ENCODE measurements at regions not wholly inside any gene's neighbourhood (a gene's known extent, or its start where the extent isn't known, plus 50 kb on each side); places are given as distances from the start of the nearest gene placed in this dataset.
"Not testable (repeated sequence)": the region's sequence is repeated elsewhere in the genome, so short reads cannot be mapped to it uniquely, and the experiment has no call there.

DNA sequence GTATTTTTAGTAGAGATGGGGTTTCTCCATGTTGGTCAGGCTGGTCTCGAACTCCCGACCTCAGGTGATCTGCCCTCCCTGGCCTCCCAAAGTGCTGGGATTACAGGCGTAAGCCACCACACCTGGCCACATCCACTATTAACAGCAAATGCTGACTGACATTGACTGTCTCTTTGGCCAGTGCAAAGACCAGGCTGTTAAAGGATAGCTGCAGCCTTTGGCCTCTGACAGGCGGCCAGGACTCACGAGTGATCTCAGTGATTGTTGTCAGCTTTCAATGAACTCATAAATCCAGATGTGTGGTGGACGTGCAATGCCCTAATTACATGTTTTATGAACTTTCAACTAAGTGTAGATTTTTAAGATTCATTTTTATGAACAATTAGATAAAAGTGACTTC lies 174.4 kb upstream of the EXOC2 start:
- H3K4me2 ChIP-seq (ENCODE audit: low read length): no peak overlapping the region
- no peaks in the 10 kb centered on the region for H3K36me3 ChIP-seq (replicated peaks; ENCODE audit: low read depth, low read length)

DNA sequence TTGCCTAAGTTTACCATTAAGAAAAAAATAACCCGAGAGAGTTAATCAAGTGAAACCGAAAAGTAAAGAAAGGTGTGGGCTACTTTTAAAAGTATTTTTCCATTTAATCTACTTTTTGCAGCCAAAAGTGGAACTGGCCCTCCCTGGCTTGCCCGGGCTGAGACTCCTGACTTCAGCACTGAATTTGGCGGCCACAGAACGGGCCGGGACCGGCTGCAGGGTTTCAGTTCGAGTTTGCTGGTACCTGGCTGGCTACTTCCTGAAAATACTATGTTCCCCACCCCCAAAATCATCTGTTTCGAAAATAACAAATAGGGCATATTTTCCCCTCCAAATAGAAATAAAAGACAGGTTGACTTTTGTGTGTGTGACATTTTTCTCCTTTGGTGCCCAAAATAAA lies 173.4 kb upstream of the EXOC2 start:
- Histone ChIP-seq H3K9ac (ENCODE audit: low read length) (no peak overlapping the region), H4K20me1 (ENCODE audit: insufficient read depth, low read length) (no peaks in the 10 kb centered on the region), H3K4me3 (ENCODE audit: low read length) (0 out of 2 replicates have a peak overlapping the region, but pooled peaks have one; percentile 16), H2AFZ (ENCODE audit: low read depth, low read length) (no peak overlapping the region), H3K27ac (ENCODE audit: low read length) (no peak overlapping the region), H3K36me3 (replicated peaks; ENCODE audit: low read depth, low read length) (no peaks in the 10 kb centered on the region), H3K27me3 (ENCODE audit: low read depth, low read length) (no peaks in the 10 kb centered on the region), H3K4me2 (ENCODE audit: low read length) (peak overlapping the region; percentile 22), H3K9me3 (ENCODE audit: insufficient read depth, low read length) (no peaks in the 10 kb centered on the region), H3K4me1 (ENCODE audit: low read length) (peaks cover 8% of the 10 kb centered on the region; the same call in 1 of the 2 replicates), H3K79me2 (ENCODE audit: low read length) (no peaks in the 10 kb centered on the region)
- TF ChIP-seq, protein P1, sequence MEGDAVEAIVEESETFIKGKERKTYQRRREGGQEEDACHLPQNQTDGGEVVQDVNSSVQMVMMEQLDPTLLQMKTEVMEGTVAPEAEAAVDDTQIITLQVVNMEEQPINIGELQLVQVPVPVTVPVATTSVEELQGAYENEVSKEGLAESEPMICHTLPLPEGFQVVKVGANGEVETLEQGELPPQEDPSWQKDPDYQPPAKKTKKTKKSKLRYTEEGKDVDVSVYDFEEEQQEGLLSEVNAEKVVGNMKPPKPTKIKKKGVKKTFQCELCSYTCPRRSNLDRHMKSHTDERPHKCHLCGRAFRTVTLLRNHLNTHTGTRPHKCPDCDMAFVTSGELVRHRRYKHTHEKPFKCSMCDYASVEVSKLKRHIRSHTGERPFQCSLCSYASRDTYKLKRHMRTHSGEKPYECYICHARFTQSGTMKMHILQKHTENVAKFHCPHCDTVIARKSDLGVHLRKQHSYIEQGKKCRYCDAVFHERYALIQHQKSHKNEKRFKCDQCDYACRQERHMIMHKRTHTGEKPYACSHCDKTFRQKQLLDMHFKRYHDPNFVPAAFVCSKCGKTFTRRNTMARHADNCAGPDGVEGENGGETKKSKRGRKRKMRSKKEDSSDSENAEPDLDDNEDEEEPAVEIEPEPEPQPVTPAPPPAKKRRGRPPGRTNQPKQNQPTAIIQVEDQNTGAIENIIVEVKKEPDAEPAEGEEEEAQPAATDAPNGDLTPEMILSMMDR (IDR thresholded peaks at IDR 0.05; ENCODE audit: low read depth, low read length): no peak
- TF ChIP-seq EZH2phosphoT487 (IDR thresholded peaks at IDR 0.05; ENCODE audit: low read depth): no peak

More for the DNA sequence above, 174.4 kb upstream of the EXOC2 start:
- Histone ChIP-seq H3K27ac (ENCODE audit: low read length) (no peak overlapping the region), H3K27me3 (ENCODE audit: low read depth, low read length) (no peaks in the 10 kb centered on the region), H4K20me1 (ENCODE audit: insufficient read depth, low read length) (no peaks in the 10 kb centered on the region), H3K9ac (ENCODE audit: low read length) (no peak overlapping the region), H2AFZ (ENCODE audit: low read depth, low read length) (no peak overlapping the region), H3K4me3 (ENCODE audit: low read length) (no peak overlapping the region), H3K9me3 (ENCODE audit: insufficient read depth, low read length) (no peaks in the 10 kb centered on the region), H3K79me2 (ENCODE audit: low read length) (no peaks in the 10 kb centered on the region), H3K4me1 (ENCODE audit: low read length) (peaks cover 8% of the 10 kb centered on the region; the same call in 1 of the 2 replicates)
- TF ChIP-seq, protein P1 (IDR thresholded peaks at IDR 0.05; ENCODE audit: low read depth, low read length): no peak
- no peak for TF ChIP-seq EZH2phosphoT487 (IDR thresholded peaks at IDR 0.05; ENCODE audit: low read depth)

DNA sequence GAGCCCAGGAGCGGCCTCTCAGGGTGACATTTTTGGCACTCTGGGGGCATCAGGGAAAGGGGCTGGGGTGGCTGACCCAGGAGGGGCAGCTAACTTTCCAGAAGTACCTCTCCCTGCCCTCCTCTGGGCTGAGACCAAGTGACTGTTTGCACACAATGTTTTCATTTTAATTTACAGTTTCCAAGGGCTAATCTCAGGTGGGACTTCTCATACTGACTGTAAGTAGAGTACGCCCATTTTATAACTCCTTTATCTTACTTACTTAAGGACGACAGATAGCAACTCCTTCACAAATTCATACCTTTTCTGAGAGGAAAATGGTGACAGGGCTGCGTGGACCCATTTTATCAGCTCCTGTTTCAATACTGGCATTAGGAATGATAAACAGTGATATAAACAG lies 172.9 kb upstream of the EXOC2 start:
- no peaks in the 10 kb centered on the region for H4K20me1 ChIP-seq (ENCODE audit: insufficient read depth, low read length)
- no peaks in the 10 kb centered on the region for H3K79me2 ChIP-seq (ENCODE audit: low read length)
- no peak overlapping the region for H3K9ac ChIP-seq (ENCODE audit: low read length)
- no peak for TF ChIP-seq EZH2phosphoT487 (IDR thresholded peaks at IDR 0.05; ENCODE audit: low read depth)
- TF ChIP-seq, protein P1 (IDR thresholded peaks at IDR 0.05; ENCODE audit: low read depth, low read length): no peak
- H3K4me2 ChIP-seq (ENCODE audit: low read length): no peak overlapping the region
- peaks cover 8% of the 10 kb centered on the region; the same call in 1 of the 2 replicates for H3K4me1 ChIP-seq (ENCODE audit: low read length)
- H3K4me3 ChIP-seq (ENCODE audit: low read length): no peak overlapping the region
- H3K27me3 ChIP-seq (ENCODE audit: low read depth, low read length): no peaks in the 10 kb centered on the region
- H3K27ac ChIP-seq (ENCODE audit: low read length): no peak overlapping the region
- no peak overlapping the region for H2AFZ ChIP-seq (ENCODE audit: low read depth, low read length)
- H3K9me3 ChIP-seq (ENCODE audit: insufficient read depth, low read length): no peaks in the 10 kb centered on the region
- H3K36me3 ChIP-seq (replicated peaks; ENCODE audit: low read depth, low read length): no peaks in the 10 kb centered on the region

DNA sequence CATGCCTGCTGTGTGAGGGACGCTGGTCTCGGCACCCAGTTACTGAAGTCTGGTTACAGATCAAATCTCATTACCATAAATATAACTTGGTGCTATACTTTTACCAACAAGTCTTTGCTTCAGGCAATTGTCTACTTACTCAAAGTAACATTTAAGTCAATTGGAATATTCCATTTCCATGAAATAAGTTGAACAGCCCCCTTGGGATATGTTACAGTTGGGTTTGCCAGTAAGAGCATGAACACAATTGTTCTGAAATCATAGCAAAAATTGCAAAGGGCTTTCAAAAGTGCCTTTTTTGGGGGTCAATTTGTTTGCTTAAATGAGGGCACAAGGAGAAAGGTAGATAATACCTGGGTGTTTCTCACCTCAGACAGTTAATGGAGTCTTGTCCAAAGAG lies 170.9 kb upstream of the EXOC2 start:
- Histone ChIP-seq H3K4me2 (ENCODE audit: low read length) (no peak overlapping the region), H3K9ac (ENCODE audit: low read length) (no peak overlapping the region), H3K27ac (ENCODE audit: low read length) (no peak overlapping the region), H3K27me3 (ENCODE audit: low read depth, low read length) (no peaks in the 10 kb centered on the region; the same call in 1 of the 2 replicates), H2AFZ (ENCODE audit: low read depth, low read length) (no peak overlapping the region), H3K9me3 (ENCODE audit: insufficient read depth, low read length) (no peaks in the 10 kb centered on the region), H3K4me1 (ENCODE audit: low read length) (peaks cover 8% of the 10 kb centered on the region; the same call in 1 of the 2 replicates), H3K36me3 (replicated peaks; ENCODE audit: low read depth, low read length) (no peaks in the 10 kb centered on the region), H4K20me1 (ENCODE audit: insufficient read depth, low read length) (no peaks in the 10 kb centered on the region), H3K79me2 (ENCODE audit: low read length) (no peaks in the 10 kb centered on the region), H3K4me3 (ENCODE audit: low read length) (no peak overlapping the region)
- TF ChIP-seq, protein P1 (IDR thresholded peaks at IDR 0.05; ENCODE audit: low read depth, low read length): no peak

DNA sequence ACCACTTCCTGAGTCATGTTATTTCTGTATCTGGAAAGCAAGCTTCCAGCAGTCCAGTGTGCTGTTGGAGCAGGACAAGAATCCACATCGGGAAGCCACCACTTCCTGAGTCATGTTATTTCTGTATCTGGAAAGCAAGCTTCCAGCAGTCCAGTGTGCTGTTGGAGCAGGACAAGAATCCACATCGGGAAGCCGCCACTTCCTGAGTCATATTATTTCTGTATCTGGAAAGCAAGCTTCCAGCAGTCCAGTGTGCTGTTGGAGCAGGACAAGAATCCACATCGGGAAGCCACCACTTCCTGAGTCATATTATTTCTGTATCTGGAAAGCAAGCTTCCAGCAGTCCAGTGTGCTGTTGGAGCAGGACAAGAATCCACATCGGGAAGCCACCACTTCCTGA lies 170.2 kb upstream of the EXOC2 start:
- H3K4me2 ChIP-seq (ENCODE audit: low read length); H2AFZ ChIP-seq (ENCODE audit: low read depth, low read length); H3K4me3 ChIP-seq (ENCODE audit: low read length); H3K9ac ChIP-seq (ENCODE audit: low read length); H3K36me3 ChIP-seq (replicated peaks; ENCODE audit: low read depth, low read length); H3K27ac ChIP-seq (ENCODE audit: low read length); H3K4me1 ChIP-seq (ENCODE audit: low read length); H3K9me3 ChIP-seq (ENCODE audit: insufficient read depth, low read length); H3K27me3 ChIP-seq (ENCODE audit: low read depth, low read length); H3K79me2 ChIP-seq (ENCODE audit: low read length); H4K20me1 ChIP-seq (ENCODE audit: insufficient read depth, low read length): not testable (repeated sequence)
